ENCODE measurements at regions not wholly inside any gene's neighbourhood (a gene's known extent, or its start where the extent isn't known, plus 50 kb on each side); places are given as distances from the start of the nearest gene placed in this dataset.

DNA sequence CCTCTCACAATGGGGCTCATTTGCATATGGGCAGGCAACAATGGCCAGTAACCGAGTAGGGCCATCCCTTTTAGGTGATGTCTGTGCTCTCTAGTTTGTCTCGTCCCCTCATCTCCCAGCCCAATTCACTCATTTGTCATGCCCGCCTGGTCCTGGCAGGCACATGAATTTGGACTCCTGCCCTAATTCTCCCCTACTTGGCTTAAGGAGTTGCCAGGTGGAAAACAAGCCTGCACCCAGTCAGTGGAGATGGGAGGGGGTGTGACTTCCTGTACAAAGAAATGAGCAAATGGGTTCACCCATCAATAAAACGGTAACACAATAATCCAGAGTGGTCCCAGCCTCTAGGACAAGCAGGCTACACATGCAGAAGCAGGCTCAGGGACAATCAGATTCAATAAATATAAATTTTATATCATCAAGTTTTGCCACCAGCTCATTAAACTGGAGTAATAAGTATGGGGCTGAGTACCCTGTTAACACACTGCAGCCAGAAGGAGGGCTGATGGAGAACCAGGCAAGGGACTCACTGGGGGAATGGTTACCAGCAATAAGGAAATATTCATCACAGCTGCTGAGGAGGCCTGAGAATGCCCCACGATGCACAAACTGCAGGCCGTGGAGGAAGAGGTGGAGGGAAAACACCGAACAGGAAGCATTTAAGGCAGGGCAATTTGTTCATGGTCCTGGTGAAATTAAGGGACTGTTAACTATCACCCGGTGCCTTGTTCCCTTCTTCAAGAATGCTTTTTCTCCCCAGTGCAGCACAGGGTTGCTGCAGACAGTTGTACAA lies 84.4 kb upstream of the GPRC5B start:
- Histone ChIP-seq H3K4me1 (ENCODE audit: low read depth, poor library complexity, severe bottlenecking) (no peaks in the 10 kb centered on the region), H3K9ac (no peak overlapping the region), H3K4me3 (IDR thresholded peaks at IDR 0.05; ENCODE audit: insufficient read depth, low read depth, low read length) (no peak overlapping the region), H3K4me2 (no peak overlapping the region), H3K79me2 (ENCODE audit: insufficient read depth, low read depth) (no peaks in the 10 kb centered on the region), H4K20me1 (ENCODE audit: insufficient read depth) (no peaks in the 10 kb centered on the region), H3K27me3 (ENCODE audit: insufficient read depth, low read depth) (no peaks in the 10 kb centered on the region), H3K36me3 (ENCODE audit: insufficient read depth) (no peaks in the 10 kb centered on the region), H3K27ac (no peak overlapping the region), H2AFZ (ENCODE audit: low read depth) (no peak overlapping the region)
- TF ChIP-seq, protein P1, sequence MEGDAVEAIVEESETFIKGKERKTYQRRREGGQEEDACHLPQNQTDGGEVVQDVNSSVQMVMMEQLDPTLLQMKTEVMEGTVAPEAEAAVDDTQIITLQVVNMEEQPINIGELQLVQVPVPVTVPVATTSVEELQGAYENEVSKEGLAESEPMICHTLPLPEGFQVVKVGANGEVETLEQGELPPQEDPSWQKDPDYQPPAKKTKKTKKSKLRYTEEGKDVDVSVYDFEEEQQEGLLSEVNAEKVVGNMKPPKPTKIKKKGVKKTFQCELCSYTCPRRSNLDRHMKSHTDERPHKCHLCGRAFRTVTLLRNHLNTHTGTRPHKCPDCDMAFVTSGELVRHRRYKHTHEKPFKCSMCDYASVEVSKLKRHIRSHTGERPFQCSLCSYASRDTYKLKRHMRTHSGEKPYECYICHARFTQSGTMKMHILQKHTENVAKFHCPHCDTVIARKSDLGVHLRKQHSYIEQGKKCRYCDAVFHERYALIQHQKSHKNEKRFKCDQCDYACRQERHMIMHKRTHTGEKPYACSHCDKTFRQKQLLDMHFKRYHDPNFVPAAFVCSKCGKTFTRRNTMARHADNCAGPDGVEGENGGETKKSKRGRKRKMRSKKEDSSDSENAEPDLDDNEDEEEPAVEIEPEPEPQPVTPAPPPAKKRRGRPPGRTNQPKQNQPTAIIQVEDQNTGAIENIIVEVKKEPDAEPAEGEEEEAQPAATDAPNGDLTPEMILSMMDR (conservative IDR thresholded peaks at IDR 0.05; ENCODE audit: low read depth, low read length), result no peak

DNA sequence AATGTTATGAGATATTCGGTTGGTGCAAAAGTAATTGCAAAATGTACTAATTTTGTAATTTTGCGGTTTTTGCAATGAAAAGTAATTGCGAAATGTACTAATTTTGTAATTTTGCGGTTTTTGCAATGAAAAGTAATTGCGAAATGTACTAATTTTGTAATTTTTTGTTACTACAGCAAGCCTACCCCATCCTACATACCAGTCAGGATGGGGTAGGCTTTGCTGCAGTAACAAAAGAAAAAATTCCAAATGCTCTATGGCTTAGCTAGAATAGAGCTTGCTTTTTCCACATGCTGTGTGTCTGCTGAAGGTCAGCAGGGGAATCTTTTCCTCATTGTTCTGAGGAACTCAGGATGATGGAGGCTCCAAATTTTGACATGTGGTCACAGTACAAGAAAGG lies 83.3 kb upstream of the GPRC5B start:
- no peaks in the 10 kb centered on the region for H3K79me2 ChIP-seq (ENCODE audit: insufficient read depth, low read depth)
- H3K27me3 ChIP-seq (ENCODE audit: insufficient read depth, low read depth), result no peaks in the 10 kb centered on the region
- TF ChIP-seq, protein P1 (conservative IDR thresholded peaks at IDR 0.05; ENCODE audit: low read depth, low read length), result no peak
- no peaks in the 10 kb centered on the region for H4K20me1 ChIP-seq (ENCODE audit: insufficient read depth)
- H3K27ac ChIP-seq, result no peak overlapping the region
- H3K4me3 ChIP-seq (IDR thresholded peaks at IDR 0.05; ENCODE audit: insufficient read depth, low read depth, low read length), result no peak overlapping the region
- no peaks in the 10 kb centered on the region for H3K4me1 ChIP-seq (ENCODE audit: low read depth, poor library complexity, severe bottlenecking)
- no peak overlapping the region for H3K9ac ChIP-seq
- no peak overlapping the region for H3K4me2 ChIP-seq
- H2AFZ ChIP-seq (ENCODE audit: low read depth), result no peak overlapping the region
- no peaks in the 10 kb centered on the region for H3K36me3 ChIP-seq (ENCODE audit: insufficient read depth)

DNA sequence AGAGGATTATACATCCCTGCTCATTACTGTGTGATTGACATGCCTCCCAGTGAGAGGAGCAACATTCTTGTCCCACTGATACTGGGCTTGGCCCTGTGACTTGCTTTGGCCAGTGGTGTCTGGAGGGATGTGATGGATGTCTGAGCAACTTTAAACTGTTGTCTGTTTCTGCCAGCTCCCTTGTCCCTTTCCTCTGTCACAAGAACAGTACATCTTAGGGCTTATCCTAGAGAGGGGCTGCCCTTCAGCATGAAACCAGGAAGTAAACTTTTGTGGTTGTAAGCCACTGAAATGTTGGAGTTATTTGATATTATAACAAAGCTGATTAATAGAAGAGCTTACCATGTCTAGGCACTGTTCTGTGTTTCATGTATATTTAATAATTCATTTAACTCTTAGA lies 82.9 kb upstream of the GPRC5B start:
- H2AFZ ChIP-seq (ENCODE audit: low read depth), result no peak overlapping the region
- H3K4me2 ChIP-seq, result no peak overlapping the region
- no peaks in the 10 kb centered on the region for H4K20me1 ChIP-seq (ENCODE audit: insufficient read depth)
- H3K79me2 ChIP-seq (ENCODE audit: insufficient read depth, low read depth), result no peaks in the 10 kb centered on the region
- no peak overlapping the region for H3K27ac ChIP-seq
- TF ChIP-seq, protein P1 (conservative IDR thresholded peaks at IDR 0.05; ENCODE audit: low read depth, low read length), result no peak
- no peak overlapping the region for H3K9ac ChIP-seq
- no peaks in the 10 kb centered on the region for H3K27me3 ChIP-seq (ENCODE audit: insufficient read depth, low read depth)
- H3K4me3 ChIP-seq (IDR thresholded peaks at IDR 0.05; ENCODE audit: insufficient read depth, low read depth, low read length), result no peak overlapping the region
- H3K4me1 ChIP-seq (ENCODE audit: low read depth, poor library complexity, severe bottlenecking), result no peaks in the 10 kb centered on the region
- no peaks in the 10 kb centered on the region for H3K36me3 ChIP-seq (ENCODE audit: insufficient read depth)

DNA sequence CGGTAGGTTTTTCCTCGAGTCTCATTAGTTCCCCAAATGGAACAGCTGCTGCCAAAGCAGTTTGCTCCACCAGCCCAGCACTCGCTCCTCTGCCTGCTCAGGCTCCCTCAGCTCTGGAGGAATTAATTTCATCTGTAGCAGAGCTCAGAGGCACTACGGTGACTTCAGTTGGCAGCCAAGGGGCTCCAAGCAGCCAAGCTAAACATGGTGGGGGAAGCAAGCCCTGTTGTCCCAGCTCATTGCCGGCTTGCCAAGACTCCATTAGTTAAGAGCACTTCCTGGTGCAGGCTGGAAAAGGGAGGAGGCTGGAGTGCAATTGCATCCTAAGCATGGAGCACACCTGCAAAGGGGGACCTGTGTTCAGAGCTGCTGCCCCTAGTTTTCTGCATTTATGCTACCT lies 78.7 kb upstream of the GPRC5B start:
- no peak overlapping the region for H2AFZ ChIP-seq (ENCODE audit: low read depth)
- H3K4me2 ChIP-seq, result no peak overlapping the region
- no peaks in the 10 kb centered on the region for H3K4me1 ChIP-seq (ENCODE audit: low read depth, poor library complexity, severe bottlenecking)
- H3K4me3 ChIP-seq (IDR thresholded peaks at IDR 0.05; ENCODE audit: insufficient read depth, low read depth, low read length), result no peak overlapping the region
- H3K27me3 ChIP-seq (ENCODE audit: insufficient read depth, low read depth), result no peaks in the 10 kb centered on the region
- TF ChIP-seq, protein P1 (conservative IDR thresholded peaks at IDR 0.05; ENCODE audit: low read depth, low read length), result no peak
- H3K9ac ChIP-seq, result no peak overlapping the region
- no peak overlapping the region for H3K27ac ChIP-seq
- no peaks in the 10 kb centered on the region for H3K79me2 ChIP-seq (ENCODE audit: insufficient read depth, low read depth)
- H3K36me3 ChIP-seq (ENCODE audit: insufficient read depth), result no peaks in the 10 kb centered on the region
- H4K20me1 ChIP-seq (ENCODE audit: insufficient read depth), result no peaks in the 10 kb centered on the region
